ENCODE measurements at regions not wholly inside any gene's neighbourhood (a gene's known extent, or its start where the extent isn't known, plus 50 kb on each side); places are given as distances from the start of the nearest gene placed in this dataset.
A peak's percentile ranks its signal among the peaks of the same experiment; 100 is the strongest.

GRCh38 chr14:87153901-87154300, 839.1 kb downstream of the GALC start:
- DNase-seq: no peak

DNA sequence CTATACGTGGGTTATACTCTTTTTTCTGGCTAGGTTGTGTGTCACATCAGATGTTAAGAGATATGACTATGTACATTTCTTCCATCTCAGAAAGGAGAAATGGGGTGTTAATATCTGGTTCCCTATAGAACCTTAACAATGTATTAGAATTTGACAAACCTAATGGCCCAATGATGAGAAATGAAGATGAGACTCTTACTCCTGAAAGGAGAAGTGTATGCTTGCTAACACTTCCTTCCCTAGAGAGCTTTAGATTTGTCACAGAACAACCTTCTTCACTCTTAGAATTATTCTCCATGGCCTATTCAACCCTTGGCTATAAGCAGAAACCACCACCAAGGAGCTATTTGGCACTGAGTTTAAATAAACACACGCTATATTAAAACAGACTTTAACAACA, 839.6 kb downstream of the GALC start:
- DNase-seq: no peak

- peak; percentile 52 for DNase-seq
Measured at GRCh38 chr14:87152693-87153092, 840.3 kb downstream of the GALC start.

DNA sequence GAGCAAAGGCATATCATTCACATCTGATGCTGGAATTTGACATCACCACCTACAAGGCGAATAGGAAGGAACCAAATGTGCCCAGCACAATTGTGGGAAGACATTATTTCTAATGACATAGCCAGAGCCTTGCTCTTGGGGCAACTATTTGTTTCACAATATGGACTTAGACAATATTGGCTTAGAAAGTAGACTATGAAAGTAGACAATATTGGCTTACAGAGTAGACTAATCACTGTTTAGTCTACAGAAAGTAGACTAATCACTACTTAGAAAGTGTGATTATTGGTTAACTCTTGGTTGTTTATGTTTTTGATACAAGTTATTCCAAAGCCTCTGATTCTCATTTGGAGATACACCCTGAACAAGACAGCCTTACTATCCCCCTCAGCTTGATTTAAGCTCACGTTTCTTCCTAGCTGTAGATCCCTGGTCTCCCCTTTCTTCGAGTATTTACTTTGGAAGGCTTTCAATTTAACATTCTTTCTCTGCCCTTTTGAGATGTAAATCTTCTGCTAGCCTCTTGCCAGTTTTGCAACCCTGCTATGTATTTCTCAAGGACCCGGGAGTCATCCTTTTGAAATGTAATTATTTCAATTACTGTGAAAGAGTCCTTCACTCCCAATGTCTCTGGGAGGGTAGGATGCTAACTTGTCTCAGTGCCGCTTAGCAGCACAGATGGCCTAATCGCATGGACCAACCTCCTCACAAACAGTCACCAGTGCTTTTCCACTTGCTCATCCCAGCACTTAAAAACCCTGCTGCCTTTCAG, 843.2 kb downstream of the GALC start:
- no peak for DNase-seq

DNA sequence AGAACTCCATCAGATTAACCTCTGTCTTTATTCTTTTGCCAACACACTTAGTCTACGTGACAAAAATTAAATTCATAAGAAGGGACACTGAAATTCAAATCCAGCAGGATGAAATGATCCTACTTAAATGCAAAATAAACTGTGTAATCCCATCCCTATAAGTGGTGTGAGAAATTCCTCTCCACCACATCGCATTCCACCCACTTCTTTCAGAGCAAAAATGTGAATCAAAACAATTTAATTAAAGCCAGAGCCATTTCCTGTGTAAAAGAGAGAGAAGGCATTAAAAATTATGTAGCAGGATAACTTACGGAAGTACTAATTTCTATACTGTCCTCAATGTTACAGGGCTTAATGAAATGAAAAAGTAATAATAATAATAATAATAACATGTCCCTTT, 844.3 kb downstream of the GALC start:
- no peak for DNase-seq

DNA sequence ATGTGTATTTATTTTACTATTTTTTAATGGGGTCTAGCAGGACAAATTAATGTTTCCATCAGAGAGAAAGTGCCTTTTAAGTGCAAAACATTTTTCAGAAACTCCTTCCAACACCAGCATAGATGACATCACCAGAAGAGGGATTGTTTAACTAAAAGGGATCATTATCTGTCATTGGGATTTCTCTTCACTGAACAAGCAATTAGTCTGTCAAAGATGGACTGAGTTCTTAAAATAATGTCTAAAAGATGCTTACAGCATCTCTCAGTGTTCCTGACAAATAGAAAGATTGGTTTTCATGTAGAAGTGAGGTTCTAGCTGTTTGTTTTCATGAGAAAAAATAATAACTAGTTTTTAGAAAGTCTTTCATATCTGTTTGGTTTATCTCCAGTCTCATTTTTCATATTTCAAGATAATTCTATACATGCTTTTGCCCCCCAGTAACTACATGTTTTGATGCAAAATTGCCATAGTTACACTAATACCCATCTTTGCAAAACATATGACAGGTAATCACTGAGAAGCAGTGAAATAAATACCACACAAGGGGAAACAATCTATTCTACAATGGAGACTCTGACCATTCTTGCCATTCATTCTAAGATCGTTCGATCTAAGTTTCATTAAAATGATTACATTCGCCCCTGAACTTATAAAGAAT, 850.3 kb downstream of the GALC start:
- no peak for DNase-seq

DNA sequence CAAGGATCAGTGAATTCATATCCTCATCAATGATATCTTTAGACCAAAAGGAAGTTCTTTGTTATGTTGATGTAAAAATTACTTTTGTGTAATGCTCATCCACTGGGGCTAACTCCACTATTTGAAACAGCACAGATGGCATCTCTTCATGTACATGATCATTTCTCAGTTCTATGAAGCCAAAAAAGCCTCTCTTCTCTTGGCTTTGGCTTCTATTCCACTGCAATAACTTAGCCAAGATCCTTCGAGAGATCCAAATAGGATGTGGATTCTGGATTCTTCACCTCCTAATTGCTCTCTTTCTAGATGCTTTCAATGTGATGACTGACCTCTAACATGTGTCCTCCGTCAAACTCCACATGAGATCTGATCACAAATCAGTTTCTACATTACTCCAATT, 851.2 kb downstream of the GALC start:
- no peak for DNase-seq

- DNase-seq: no peak
Measured at GRCh38 chr14:87139299-87139698, 853.7 kb downstream of the GALC start.

- DNase-seq: no peak
Measured at GRCh38 chr14:87133073-87133801, 859.7 kb downstream of the GALC start.

DNA sequence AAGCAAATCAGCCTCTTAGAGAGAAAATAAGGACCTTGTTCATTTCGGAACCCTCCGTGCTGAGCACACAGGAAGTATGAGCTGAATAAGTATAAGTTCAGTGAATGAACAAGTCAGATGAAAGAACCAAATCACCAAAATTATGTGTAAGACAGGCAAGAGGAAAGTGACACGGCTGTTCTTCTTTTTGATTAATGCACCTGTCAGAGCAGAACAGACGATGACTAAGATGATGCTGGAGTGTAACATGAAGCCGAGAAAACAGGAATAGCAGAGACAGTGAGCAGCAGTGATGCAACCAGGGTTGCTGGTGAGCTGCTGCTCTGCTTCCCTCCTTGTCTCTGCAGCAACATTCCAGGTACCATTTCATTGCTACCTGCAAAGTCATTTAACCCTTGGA, 861.1 kb downstream of the GALC start:
- DNase-seq: peak; percentile 76

DNA sequence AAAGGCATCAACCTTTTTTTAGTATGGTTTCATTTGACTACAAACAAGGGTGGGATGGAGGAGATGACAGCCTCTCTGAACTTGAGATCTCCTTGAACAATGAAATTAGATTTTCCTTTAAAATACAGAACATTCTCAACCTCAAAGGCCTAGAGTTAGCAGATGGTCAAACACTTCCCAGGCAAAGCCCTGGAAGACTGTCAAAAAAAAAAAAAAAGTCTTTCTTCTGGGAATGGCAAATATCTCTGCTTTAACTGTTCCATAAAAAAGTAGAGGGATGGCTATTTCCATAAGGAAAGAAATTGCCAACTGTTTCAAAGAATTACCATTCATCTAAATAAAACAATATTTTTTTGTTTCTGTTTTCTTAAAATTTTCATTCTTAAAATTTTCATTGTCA, 870.8 kb downstream of the GALC start:
- peak; percentile 13 for DNase-seq

DNA sequence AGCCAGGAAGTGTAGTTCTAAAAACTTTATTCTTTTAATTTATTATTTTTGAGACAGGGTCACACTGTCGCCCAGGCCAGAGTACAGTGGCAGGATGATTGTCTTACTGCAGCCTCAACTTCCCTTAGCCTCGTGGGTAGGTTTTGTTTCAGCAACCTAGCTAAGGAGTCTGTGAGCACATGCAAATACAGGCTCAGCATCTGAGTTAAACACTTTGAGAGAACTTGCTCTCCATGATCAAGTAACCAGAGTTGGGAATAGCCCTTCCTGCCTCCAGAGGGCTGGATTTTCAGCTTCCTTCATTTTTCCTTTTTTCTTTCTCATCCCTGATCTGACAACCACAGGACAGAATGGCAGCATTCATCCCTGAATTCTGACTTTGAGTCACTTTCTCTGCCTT, 871.3 kb downstream of the GALC start:
- DNase-seq: no peak

DNA sequence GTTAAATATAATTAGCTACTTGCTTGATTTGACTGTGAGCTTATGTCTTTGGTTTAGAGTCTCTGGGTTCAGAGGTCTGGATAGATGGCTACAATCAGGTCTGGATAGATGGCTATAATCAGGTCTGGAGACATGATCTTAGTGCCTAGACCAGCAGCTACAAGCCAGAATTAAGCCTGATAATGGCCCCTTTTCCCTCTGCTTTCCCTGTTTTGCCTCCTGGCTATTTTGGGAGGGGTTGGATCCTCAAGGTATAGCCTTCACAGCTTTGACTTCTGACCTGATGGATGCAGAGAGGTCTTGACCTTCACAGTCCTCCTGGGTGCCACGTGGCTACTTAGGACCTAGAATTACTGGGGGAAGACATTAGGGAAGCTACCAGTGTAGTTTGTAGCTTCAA, 877.7 kb downstream of the GALC start:
- no peak for DNase-seq

DNA sequence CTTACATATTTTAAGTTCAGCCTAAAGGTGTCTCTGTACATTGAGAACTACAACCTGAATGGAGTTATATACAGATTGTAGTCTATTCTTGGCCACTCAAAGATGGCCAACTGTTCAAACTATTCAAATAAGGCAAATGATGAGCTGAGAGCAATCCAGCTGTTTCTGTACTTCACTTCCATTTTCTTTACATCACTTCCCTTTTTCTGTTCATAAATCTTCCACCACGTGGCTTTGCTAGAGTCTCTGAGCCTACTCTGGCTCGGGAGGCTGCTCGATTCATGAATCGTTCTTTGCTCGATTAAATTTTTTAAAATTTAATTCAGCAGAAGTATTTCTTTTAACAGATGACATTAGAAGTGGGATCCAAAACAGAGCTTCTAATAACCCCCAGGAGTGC, 879.7 kb downstream of the GALC start:
- DNase-seq: no peak

- peak; percentile 60 for DNase-seq
Measured at GRCh38 chr14:87111741-87112140, 881.2 kb downstream of the GALC start.

DNA sequence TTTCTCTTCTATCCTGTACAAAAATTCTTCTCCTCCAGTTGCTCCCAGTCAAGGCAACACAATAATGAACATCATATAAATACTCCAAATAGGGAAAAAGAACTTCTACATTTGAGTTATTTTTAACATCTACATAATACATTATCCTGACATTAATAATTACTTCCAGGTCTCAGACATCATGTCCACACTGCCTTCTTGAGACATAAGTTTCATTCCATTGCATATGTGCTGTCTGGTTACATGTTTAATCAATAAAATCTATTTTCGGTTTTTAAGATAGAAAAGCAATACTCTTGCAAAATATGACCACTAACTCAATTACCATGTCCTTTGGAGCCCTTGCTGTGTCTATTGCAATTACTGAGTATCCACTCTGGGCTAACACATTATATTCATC, 881.9 kb downstream of the GALC start:
- DNase-seq: no peak

DNA sequence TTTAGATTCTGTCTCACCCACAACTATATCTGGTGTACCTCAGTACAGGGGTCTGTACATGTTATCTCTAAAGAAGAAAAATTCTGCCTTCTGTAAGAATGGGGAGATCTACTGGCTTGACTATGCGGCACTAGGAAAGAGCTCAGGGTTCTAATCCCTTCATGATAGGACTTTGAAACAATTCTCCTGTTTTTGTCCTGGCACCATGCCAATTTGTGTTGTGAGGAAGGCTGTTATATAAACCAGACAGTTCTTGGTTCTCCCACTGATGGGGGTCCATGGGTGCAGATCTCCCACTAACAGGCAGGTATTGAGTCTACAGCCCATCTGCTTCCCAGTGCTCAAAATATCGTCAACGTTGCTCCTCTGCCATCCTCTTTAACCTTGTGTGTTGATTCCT, 883.7 kb downstream of the GALC start:
- no peak for DNase-seq

DNA sequence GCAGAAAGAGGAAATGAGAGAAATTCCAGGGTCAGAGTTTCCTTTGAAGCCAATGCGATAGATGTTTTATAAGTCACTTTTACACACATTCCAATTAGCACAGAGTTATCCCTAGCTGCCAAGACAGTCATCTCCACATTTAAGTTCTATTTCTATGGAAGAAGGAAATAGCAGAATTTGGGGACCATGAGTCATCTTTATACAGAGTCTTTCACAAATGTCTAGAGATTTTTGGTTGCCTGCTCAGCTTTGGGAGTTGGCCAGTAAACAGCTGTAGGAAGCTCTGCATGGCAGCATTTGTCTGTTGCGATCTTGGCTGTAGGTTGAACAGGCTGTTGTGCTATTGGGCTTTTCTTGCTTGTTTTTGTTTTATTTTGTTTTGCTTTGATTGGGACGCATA, 884.3 kb downstream of the GALC start:
- DNase-seq: no peak

- DNase-seq: no peak
Measured at GRCh38 chr14:87102811-87103378, 890.1 kb downstream of the GALC start.

GRCh38 chr14:87097015-87097414, 896.0 kb downstream of the GALC start:
- DNase-seq: no peak

DNA sequence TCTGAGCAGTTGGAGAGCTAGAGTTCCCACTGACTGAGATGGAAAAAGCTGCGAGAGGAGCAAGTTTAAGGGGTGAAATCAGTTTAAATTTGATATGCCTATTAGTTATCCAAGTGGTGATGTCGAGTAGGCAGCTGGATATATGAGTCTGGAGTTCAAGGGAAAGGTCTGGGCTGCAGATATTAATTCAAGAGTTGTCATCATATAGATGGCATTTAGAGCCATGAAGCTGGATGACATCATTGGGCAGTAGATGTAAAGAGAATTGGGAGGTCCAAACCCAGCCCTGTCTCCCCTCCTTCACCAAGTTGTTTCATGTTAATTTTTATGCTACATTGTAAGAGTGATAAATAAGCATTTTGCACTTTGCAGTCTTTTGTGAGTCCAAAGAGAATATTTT, 898.1 kb downstream of the GALC start:
- DNase-seq: no peak

GRCh38 chr14:87088588-87088987, 904.4 kb downstream of the GALC start:
- no peak for DNase-seq

DNA sequence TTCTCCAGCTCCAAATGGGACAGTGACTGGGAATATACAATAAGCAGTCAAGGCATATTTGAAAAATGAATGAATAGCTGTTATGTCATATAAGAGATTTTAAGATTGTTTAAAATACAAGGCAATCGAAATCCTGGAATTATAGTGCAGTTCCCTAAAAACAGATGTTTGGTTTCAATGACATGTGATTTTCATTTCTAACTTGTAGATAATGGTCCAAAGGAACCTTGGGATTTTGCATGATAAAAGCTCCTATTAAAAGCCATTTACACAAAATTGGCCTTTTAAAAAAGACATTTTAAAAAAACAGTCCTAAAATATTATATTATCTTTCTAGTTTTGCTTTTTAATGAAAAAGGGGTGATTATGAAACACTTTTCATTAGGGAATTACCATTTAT, 905.1 kb downstream of the GALC start:
- no peak for DNase-seq

- no peak for DNase-seq
Measured at GRCh38 chr14:87084908-87085307, 908.1 kb downstream of the GALC start.

Data from NCI-H2171 (cell line).